SK-N-SH treated with all-trans-retinoic acid at 6 μM for 48 hours (cell line): ENCODE measurements at regions not wholly inside any gene's neighbourhood (a gene's known extent, or its start where the extent isn't known, plus 50 kb on each side); places are given as distances from the start of the nearest gene placed in this dataset.

Experiments
- ATAC-seq: fragments of 200-7000 bp; cut with Tn5 transposase; 3 replicates; pipeline ENCODE4 v1.9.1; 2020; ENCODE audit warnings: mild to moderate bottlenecking, moderate library complexity
- BACH2 ChIP-seq: fragments of 250-450 bp; sonication (Bioruptor Pico); IDR thresholded peaks from 2 replicates; pipeline ENCODE4 v1.9.0; 2021; ENCODE audit warnings: mild to moderate bottlenecking, borderline replicate concordance
- ESRRG ChIP-seq: fragments of 250-450 bp; sonication (Bioruptor Pico); IDR thresholded peaks from 2 replicates; pipeline ENCODE4 v1.6.1; 2021; ENCODE audit warnings: mild to moderate bottlenecking
- GLIS3 ChIP-seq: fragments of 250-450 bp; sonication (Bioruptor Pico); IDR thresholded peaks from 2 replicates; pipeline ENCODE4 v1.5.0; 2020; ENCODE audit warnings: mild to moderate bottlenecking, moderate library complexity
- ISL1 ChIP-seq: fragments of 250-450 bp; sonication (Bioruptor Pico); IDR thresholded peaks from 2 replicates; pipeline ENCODE4 v2.1.2; 2022; ENCODE audit warnings: mild to moderate bottlenecking, moderate library complexity
- OSR1 ChIP-seq: fragments of 250-450 bp; sonication (Bioruptor Pico); IDR thresholded peaks from 2 replicates; pipeline ENCODE4 v1.8.0; 2022; ENCODE audit warnings: moderate library complexity, mild to moderate bottlenecking, inconsistent platforms
- PATZ1 ChIP-seq: fragments of 250-450 bp; sonication (Bioruptor Pico); IDR thresholded peaks from 2 replicates; pipeline ENCODE4 v1.8.0; 2020; ENCODE audit warnings: mild to moderate bottlenecking, moderate library complexity, borderline replicate concordance
- POU6F1 ChIP-seq: fragments of 250-450 bp; sonication (Bioruptor Pico); IDR thresholded peaks from 2 replicates; pipeline ENCODE4 v1.8.0; 2021; ENCODE audit warnings: low read depth, mild to moderate bottlenecking, moderate library complexity, borderline replicate concordance
- PPARA ChIP-seq: fragments of 250-450 bp; sonication (Bioruptor Pico); IDR thresholded peaks from 2 replicates; pipeline ENCODE4 v1.5.0; 2020; ENCODE audit warnings: mild to moderate bottlenecking, borderline replicate concordance
- RARB ChIP-seq: fragments of 250-450 bp; sonication (Bioruptor Pico); IDR thresholded peaks from 2 replicates; pipeline ENCODE4 v1.8.0; 2021; ENCODE audit warnings: mild to moderate bottlenecking, moderate library complexity
- SNAI2 ChIP-seq: fragments of 250-450 bp; sonication (Bioruptor Pico); IDR thresholded peaks from 2 replicates; pipeline ENCODE4 v1.5.0; 2020; ENCODE audit warnings: mild to moderate bottlenecking, moderate library complexity
- TCF4 ChIP-seq: fragments of 250-450 bp; sonication (Bioruptor Pico); IDR thresholded peaks from 2 replicates; pipeline ENCODE4 v1.8.0; 2021; ENCODE audit warnings: mild to moderate bottlenecking, moderate library complexity, borderline replicate concordance
- TOX ChIP-seq: fragments of 250-450 bp; sonication (Bioruptor Pico); IDR thresholded peaks from 2 replicates; pipeline ENCODE4 v1.8.0; 2021; ENCODE audit warnings: mild to moderate bottlenecking, moderate library complexity, borderline replicate concordance
- ZC3H10 ChIP-seq: fragments of 250-450 bp; sonication (Bioruptor Pico); IDR thresholded peaks from 2 replicates; pipeline ENCODE4 v1.5.1; 2021; ENCODE audit warnings: mild to moderate bottlenecking, moderate library complexity
- ZFP3 ChIP-seq: fragments of 250-450 bp; sonication (Bioruptor Pico); IDR thresholded peaks from 2 replicates; pipeline ENCODE4 v1.5.0; 2020; ENCODE audit warnings: mild to moderate bottlenecking, moderate library complexity
- ZFP30 ChIP-seq: fragments of 450-650 bp; formaldehyde crosslinking; IDR thresholded peaks from 2 replicates; pipeline ENCODE4 v1.5.0; 2022; ENCODE audit warnings: mild to moderate bottlenecking, moderate library complexity
- ZNF565 ChIP-seq: fragments of 450-650 bp; formaldehyde crosslinking; conservative IDR thresholded peaks from 2 replicates; pipeline ENCODE4 v1.5.0; 2020; ENCODE audit warnings: low read depth, mild to moderate bottlenecking, moderate library complexity
- ZNF70 ChIP-seq: fragments of 450-650 bp; formaldehyde crosslinking; IDR thresholded peaks from 2 replicates; pipeline ENCODE4 v1.5.0; 2020; ENCODE audit warnings: mild to moderate bottlenecking, moderate library complexity
- ZNF8 ChIP-seq: fragments of 450-650 bp; formaldehyde crosslinking; IDR thresholded peaks from 2 replicates; pipeline ENCODE4 v1.5.0; 2020; ENCODE audit warnings: mild to moderate bottlenecking, moderate library complexity
- TF ChIP-seq, protein P1 (sequence below): fragments of 250-450 bp; sonication (Bioruptor Pico); IDR thresholded peaks from 2 replicates; pipeline ENCODE4 v1.5.1; 2021; ENCODE audit warnings: mild to moderate bottlenecking, moderate library complexity
- TF ChIP-seq, protein P2 (sequence below): fragments of 250-450 bp; sonication (Bioruptor Pico); IDR thresholded peaks from 2 replicates; pipeline ENCODE4 v1.5.1; 2020; ENCODE audit warnings: low read depth, mild to moderate bottlenecking, moderate library complexity
- TF ChIP-seq, protein P3 (sequence below): fragments of 250-450 bp; sonication (Bioruptor Pico); IDR thresholded peaks from 2 replicates; pipeline ENCODE4 v1.5.0; 2020; ENCODE audit warnings: mild to moderate bottlenecking, moderate library complexity

GRCh38 chr2:107308835-107309234 is 422.9 kb upstream of the ST6GAL2 start:
- TF ChIP-seq OSR1 (CRISPR knock-in tag) = no peak
- no peak for TF ChIP-seq GLIS3 (CRISPR knock-in tag)
- no peak for TF ChIP-seq TOX (CRISPR knock-in tag)
- TF ChIP-seq, protein P1, sequence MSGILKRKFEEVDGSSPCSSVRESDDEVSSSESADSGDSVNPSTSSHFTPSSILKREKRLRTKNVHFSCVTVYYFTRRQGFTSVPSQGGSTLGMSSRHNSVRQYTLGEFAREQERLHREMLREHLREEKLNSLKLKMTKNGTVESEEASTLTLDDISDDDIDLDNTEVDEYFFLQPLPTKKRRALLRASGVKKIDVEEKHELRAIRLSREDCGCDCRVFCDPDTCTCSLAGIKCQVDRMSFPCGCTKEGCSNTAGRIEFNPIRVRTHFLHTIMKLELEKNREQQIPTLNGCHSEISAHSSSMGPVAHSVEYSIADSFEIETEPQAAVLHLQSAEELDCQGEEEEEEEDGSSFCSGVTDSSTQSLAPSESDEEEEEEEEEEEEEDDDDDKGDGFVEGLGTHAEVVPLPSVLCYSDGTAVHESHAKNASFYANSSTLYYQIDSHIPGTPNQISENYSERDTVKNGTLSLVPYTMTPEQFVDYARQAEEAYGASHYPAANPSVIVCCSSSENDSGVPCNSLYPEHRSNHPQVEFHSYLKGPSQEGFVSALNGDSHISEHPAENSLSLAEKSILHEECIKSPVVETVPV (CRISPR knock-in tag) = no peak
- TF ChIP-seq, protein P2, sequence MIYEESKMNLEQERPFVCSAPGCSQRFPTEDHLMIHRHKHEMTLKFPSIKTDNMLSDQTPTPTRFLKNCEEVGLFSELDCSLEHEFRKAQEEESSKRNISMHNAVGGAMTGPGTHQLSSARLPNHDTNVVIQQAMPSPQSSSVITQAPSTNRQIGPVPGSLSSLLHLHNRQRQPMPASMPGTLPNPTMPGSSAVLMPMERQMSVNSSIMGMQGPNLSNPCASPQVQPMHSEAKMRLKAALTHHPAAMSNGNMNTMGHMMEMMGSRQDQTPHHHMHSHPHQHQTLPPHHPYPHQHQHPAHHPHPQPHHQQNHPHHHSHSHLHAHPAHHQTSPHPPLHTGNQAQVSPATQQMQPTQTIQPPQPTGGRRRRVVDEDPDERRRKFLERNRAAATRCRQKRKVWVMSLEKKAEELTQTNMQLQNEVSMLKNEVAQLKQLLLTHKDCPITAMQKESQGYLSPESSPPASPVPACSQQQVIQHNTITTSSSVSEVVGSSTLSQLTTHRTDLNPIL = no peak
- no peak for TF ChIP-seq ZNF565 (CRISPR knock-in tag)
- no peak for TF ChIP-seq BACH2 (CRISPR knock-in tag)
- TF ChIP-seq ESRRG (CRISPR knock-in tag) = no peak
- no peak for TF ChIP-seq POU6F1 (CRISPR knock-in tag)
- TF ChIP-seq RARB (CRISPR knock-in tag) = no peak
- no peak for TF ChIP-seq ZFP30 (CRISPR knock-in tag)
- no peak for TF ChIP-seq PATZ1 (CRISPR knock-in tag)
- TF ChIP-seq TCF4 (CRISPR knock-in tag) = no peak
- TF ChIP-seq ZNF8 (CRISPR knock-in tag) = no peak
- no peak for TF ChIP-seq ISL1 (CRISPR knock-in tag)
- TF ChIP-seq PPARA (CRISPR knock-in tag) = no peak
- no peak for TF ChIP-seq SNAI2 (CRISPR knock-in tag)
- no peak for TF ChIP-seq ZFP3
- no peak for TF ChIP-seq ZC3H10

DNA sequence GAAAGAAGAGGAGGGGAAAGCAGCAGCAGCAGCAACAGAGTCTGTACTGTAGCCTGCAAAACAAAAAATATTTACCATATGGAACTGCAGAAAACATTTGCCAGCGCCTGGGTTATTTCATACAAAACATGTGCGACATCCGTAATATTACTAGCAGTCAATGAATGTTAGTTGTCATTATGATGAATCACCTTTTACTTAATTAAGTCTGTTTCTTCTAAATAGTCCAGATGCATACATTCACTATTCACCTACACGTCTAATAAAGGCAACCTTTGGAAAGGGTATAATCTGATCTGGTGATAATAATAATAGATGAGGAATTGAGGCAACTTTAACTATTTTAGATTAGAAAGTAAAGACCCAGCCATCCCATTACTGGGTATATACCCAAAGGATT is 426.3 kb upstream of the ST6GAL2 start:
- ATAC-seq = no peak; the same call in 2 of the 3 replicates
- peak; percentile 49 for TF ChIP-seq ISL1 (CRISPR knock-in tag)
- no peak for TF ChIP-seq ZNF70
- no peak for TF ChIP-seq ZFP3
- TF ChIP-seq, protein P3, sequence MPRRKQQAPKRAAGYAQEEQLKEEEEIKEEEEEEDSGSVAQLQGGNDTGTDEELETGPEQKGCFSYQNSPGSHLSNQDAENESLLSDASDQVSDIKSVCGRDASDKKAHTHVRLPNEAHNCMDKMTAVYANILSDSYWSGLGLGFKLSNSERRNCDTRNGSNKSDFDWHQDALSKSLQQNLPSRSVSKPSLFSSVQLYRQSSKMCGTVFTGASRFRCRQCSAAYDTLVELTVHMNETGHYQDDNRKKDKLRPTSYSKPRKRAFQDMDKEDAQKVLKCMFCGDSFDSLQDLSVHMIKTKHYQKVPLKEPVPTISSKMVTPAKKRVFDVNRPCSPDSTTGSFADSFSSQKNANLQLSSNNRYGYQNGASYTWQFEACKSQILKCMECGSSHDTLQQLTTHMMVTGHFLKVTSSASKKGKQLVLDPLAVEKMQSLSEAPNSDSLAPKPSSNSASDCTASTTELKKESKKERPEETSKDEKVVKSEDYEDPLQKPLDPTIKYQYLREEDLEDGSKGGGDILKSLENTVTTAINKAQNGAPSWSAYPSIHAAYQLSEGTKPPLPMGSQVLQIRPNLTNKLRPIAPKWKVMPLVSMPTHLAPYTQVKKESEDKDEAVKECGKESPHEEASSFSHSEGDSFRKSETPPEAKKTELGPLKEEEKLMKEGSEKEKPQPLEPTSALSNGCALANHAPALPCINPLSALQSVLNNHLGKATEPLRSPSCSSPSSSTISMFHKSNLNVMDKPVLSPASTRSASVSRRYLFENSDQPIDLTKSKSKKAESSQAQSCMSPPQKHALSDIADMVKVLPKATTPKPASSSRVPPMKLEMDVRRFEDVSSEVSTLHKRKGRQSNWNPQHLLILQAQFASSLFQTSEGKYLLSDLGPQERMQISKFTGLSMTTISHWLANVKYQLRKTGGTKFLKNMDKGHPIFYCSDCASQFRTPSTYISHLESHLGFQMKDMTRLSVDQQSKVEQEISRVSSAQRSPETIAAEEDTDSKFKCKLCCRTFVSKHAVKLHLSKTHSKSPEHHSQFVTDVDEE (CRISPR knock-in tag) = peak; percentile 77
- no peak for TF ChIP-seq BACH2 (CRISPR knock-in tag)
- no peak for TF ChIP-seq SNAI2 (CRISPR knock-in tag)
- TF ChIP-seq OSR1 (CRISPR knock-in tag) = no peak
- no peak for TF ChIP-seq ZFP30 (CRISPR knock-in tag)
- no peak for TF ChIP-seq ESRRG (CRISPR knock-in tag)
- TF ChIP-seq, protein P1 (CRISPR knock-in tag) = no peak
- TF ChIP-seq POU6F1 (CRISPR knock-in tag) = no peak
- TF ChIP-seq ZNF8 (CRISPR knock-in tag) = no peak
- peak; percentile 71 for TF ChIP-seq TCF4 (CRISPR knock-in tag)
- TF ChIP-seq TOX (CRISPR knock-in tag) = 0 out of 2 replicates have a peak, but pooled peaks have one; percentile 15

More at GRCh38 chr2:107308835-107309234, 422.9 kb upstream of the ST6GAL2 start:
- ATAC-seq = no peak
